ENCODE measurements at regions not wholly inside any gene's neighbourhood (a gene's known extent, or its start where the extent isn't known, plus 50 kb on each side); places are given as distances from the start of the nearest gene placed in this dataset.

GRCh38 chr3:177688152-177688551 is 490.9 kb upstream of the TBL1XR1 start:
- no TSS peak for BruUV-seq (replicated peaks)
- Histone ChIP-seq H3F3A (ENCODE audit: insufficient read depth, low read depth) (no peaks in the 10 kb centered on the region), H2AFZ (no peak overlapping the region), H3K4me1 (replicated peaks; ENCODE audit: insufficient read depth) (no peaks in the 10 kb centered on the region), H3K27ac (no peak overlapping the region), H3K9me2 (ENCODE audit: insufficient read depth) (no peaks in the 10 kb centered on the region), H3K36me3 (ENCODE audit: low read depth) (no peaks in the 10 kb centered on the region), H3K9me3 (ENCODE audit: insufficient read depth, low read depth) (no peaks in the 10 kb centered on the region), H3K4me2 (no peak overlapping the region), H3K4me3 (no peak overlapping the region), H4K20me1 (ENCODE audit: insufficient read depth) (no peaks in the 10 kb centered on the region), H3K27me3 (ENCODE audit: insufficient read depth, low read depth) (no peaks in the 10 kb centered on the region), H3K79me2 (ENCODE audit: low read depth) (no peaks in the 10 kb centered on the region)
- CTCF ChIA-PET, result no interaction called here
- intact Hi-C loops (cut with micrococcal nuclease; ENCODE audit: unreplicated experiment), result no loop called here
- POLR2A ChIA-PET (ENCODE audit: unreplicated experiment), result no interaction called here
- TF ChIP-seq CTCF (conservative IDR thresholded peaks at IDR 0.05), result no peak
- no peak for TF ChIP-seq EZH2 (IDR thresholded peaks at IDR 0.05; ENCODE audit: low read depth)
- DNase-seq, result no peak

GRCh38 chr3:177689077-177689476 is 491.8 kb upstream of the TBL1XR1 start:
- no peak for DNase-seq
- intact Hi-C loops (cut with micrococcal nuclease; ENCODE audit: unreplicated experiment), result no loop called here
- Histone ChIP-seq H3K9me2 (ENCODE audit: insufficient read depth) (no peaks in the 10 kb centered on the region), H3K27ac (no peak overlapping the region), H2AFZ (no peak overlapping the region), H3F3A (ENCODE audit: insufficient read depth, low read depth) (no peaks in the 10 kb centered on the region), H3K9me3 (ENCODE audit: insufficient read depth, low read depth) (no peaks in the 10 kb centered on the region), H3K4me2 (no peak overlapping the region), H3K79me2 (ENCODE audit: low read depth) (no peaks in the 10 kb centered on the region), H4K20me1 (ENCODE audit: insufficient read depth) (no peaks in the 10 kb centered on the region), H3K4me1 (replicated peaks; ENCODE audit: insufficient read depth) (no peaks in the 10 kb centered on the region), H3K4me3 (no peak overlapping the region), H3K27me3 (ENCODE audit: insufficient read depth, low read depth) (no peaks in the 10 kb centered on the region), H3K36me3 (ENCODE audit: low read depth) (no peaks in the 10 kb centered on the region)
- TF ChIP-seq CTCF (conservative IDR thresholded peaks at IDR 0.05), result no peak
- no peak for TF ChIP-seq EZH2 (IDR thresholded peaks at IDR 0.05; ENCODE audit: low read depth)
- CTCF ChIA-PET, result no interaction called here
- POLR2A ChIA-PET (ENCODE audit: unreplicated experiment), result no interaction called here
- no TSS peak for BruUV-seq (replicated peaks)

GRCh38 chr3:177689869-177690268 is 492.6 kb upstream of the TBL1XR1 start:
- BruUV-seq (replicated peaks), result no TSS peak
- no peak overlapping the region for H2AFZ ChIP-seq
- H3K27me3 ChIP-seq (ENCODE audit: insufficient read depth, low read depth), result no peaks in the 10 kb centered on the region
- H3K9me3 ChIP-seq (ENCODE audit: insufficient read depth, low read depth), result no peaks in the 10 kb centered on the region
- no peak overlapping the region for H3K27ac ChIP-seq
- no peaks in the 10 kb centered on the region for H3K9me2 ChIP-seq (ENCODE audit: insufficient read depth)
- intact Hi-C loops (cut with micrococcal nuclease; ENCODE audit: unreplicated experiment), result no loop called here
- no peaks in the 10 kb centered on the region for H4K20me1 ChIP-seq (ENCODE audit: insufficient read depth)
- H3F3A ChIP-seq (ENCODE audit: insufficient read depth, low read depth), result no peaks in the 10 kb centered on the region
- H3K36me3 ChIP-seq (ENCODE audit: low read depth), result no peaks in the 10 kb centered on the region
- no peak overlapping the region for H3K4me2 ChIP-seq
- ChIA-PET CTCF (no interaction called here), POLR2A (ENCODE audit: unreplicated experiment) (no interaction called here)
- H3K4me1 ChIP-seq (replicated peaks; ENCODE audit: insufficient read depth), result no peaks in the 10 kb centered on the region
- no peaks in the 10 kb centered on the region for H3K79me2 ChIP-seq (ENCODE audit: low read depth)
- H3K4me3 ChIP-seq, result no peak overlapping the region
- no peak for DNase-seq
- no peak for TF ChIP-seq CTCF (conservative IDR thresholded peaks at IDR 0.05)
- TF ChIP-seq EZH2 (IDR thresholded peaks at IDR 0.05; ENCODE audit: low read depth), result no peak

Data from PC-9 (cell line).